H1 (cell line): ENCODE measurements at regions not wholly inside any gene's neighbourhood (a gene's known extent, or its start where the extent isn't known, plus 50 kb on each side); places are given as distances from the start of the nearest gene placed in this dataset.
A peak's percentile ranks its signal among the peaks of the same experiment; 100 is the strongest.

ENCODE experiments used
- CTCF ChIA-PET: fragments of 300-600 bp; sonication (Branson Sonifier 250); formaldehyde crosslinking; loops from one replicate; lab custom pipeline; 2021; ENCODE audit not compliant: partially characterized antibody; lab: Charles Lee
- POLR2A ChIA-PET: fragments of 300-600 bp; sonication (Branson Sonifier 250); formaldehyde crosslinking; loops from one replicate; lab custom pipeline; 2021; ENCODE audit warnings: inconsistent platforms; ENCODE audit not compliant: partially characterized antibody; lab: Charles Lee
- DNase-seq, 2 experiments: peaks; one replicate each; pipeline versions ENCODE4 v3.0.0 to v3.0.0-alpha.2; 2010 to 2022; ENCODE audit warnings: low spot score in 2 of 2, low read depth in 1 of 2, mixed read lengths in 1 of 2
- FAIRE-seq: peaks from 2 replicates; lab custom pipeline; 2011; peaks lifted over from hg19 to GRCh38; lab: Jason Lieb, UNC
- H2AFZ ChIP-seq: 2 replicates; pipeline ENCODE4 v1.8.1; 2012; ENCODE audit warnings: low read length, inconsistent platforms
- H2AK5ac ChIP-seq: 2 replicates; pipeline ENCODE4 v1.6.1; 2013; ENCODE audit warnings: low read depth, low read length
- H2BK120ac ChIP-seq: replicated peaks from 2 replicates; pipeline ENCODE3; 2013; ENCODE audit warnings: low read depth, low read length, inconsistent platforms
- H2BK12ac ChIP-seq: 2 replicates; pipeline ENCODE4 v1.6.1; 2013; ENCODE audit warnings: low read depth, low read length
- H2BK15ac ChIP-seq: 2 replicates; pipeline ENCODE4 v1.6.1; 2013; ENCODE audit warnings: low read length
- H2BK20ac ChIP-seq: 2 replicates; pipeline ENCODE4 v1.6.1; 2013; ENCODE audit warnings: low read length
- H2BK5ac ChIP-seq: 2 replicates; pipeline ENCODE4 v1.6.1; 2013; ENCODE audit warnings: low read depth, low read length
- H3K14ac ChIP-seq: 2 replicates; pipeline ENCODE4 v1.6.1; 2013; ENCODE audit warnings: inconsistent platforms; ENCODE audit not compliant: insufficient read length
- H3K18ac ChIP-seq: 2 replicates; pipeline ENCODE4 v1.6.1; 2013; ENCODE audit warnings: low read length; ENCODE audit errors: extremely low read depth
- H3K23ac ChIP-seq: 2 replicates; pipeline ENCODE4 v1.6.1; 2013; ENCODE audit warnings: inconsistent platforms; ENCODE audit not compliant: insufficient read length
- H3K23me2 ChIP-seq: 2 replicates; pipeline ENCODE4 v1.6.1; 2013; ENCODE audit warnings: low read depth, low read length
- H3K27ac ChIP-seq: 2 replicates; pipeline ENCODE4 v1.6.1; 2011; ENCODE audit warnings: low read depth, low read length, inconsistent platforms
- H3K27me3 ChIP-seq, 4 experiments: replicated peaks in 1 of 4; 1 replicate in 1 of 4; 2 replicates in 3 of 4; pipeline versions ENCODE4 v1.6.1 to v1.8.1; 2011 to 2013; ENCODE audit warnings: low read length in 3 of 4, mild to moderate bottlenecking in 3 of 4, inconsistent platforms in 2 of 4, mixed read lengths in 2 of 4, moderate library complexity in 1 of 4; ENCODE audit not compliant: control insufficient read depth in 3 of 4, insufficient read depth in 3 of 4; ENCODE audit errors: extremely low read depth in 1 of 4
- H3K36me3 ChIP-seq, 4 experiments: 2 replicates each; pipeline versions ENCODE4 v1.6.1 to v1.8.1; 2011 to 2013; ENCODE audit warnings: mild to moderate bottlenecking in 4 of 4, low read length in 3 of 4, moderate library complexity in 2 of 4, control low read depth in 1 of 4, inconsistent platforms in 1 of 4; ENCODE audit not compliant: insufficient read depth in 4 of 4, control insufficient read depth in 2 of 4
- H3K4ac ChIP-seq: replicated peaks from 2 replicates; pipeline ENCODE3; 2013; ENCODE audit warnings: low read length, low read depth, mixed read lengths, inconsistent platforms; ENCODE audit not compliant: insufficient read length
- H3K4me1 ChIP-seq, 4 experiments: replicated peaks in 1 of 4; 1 replicate in 1 of 4; 2 replicates in 3 of 4; pipeline versions ENCODE4 v1.6.1 to v1.8.1; 2011 to 2013; ENCODE audit warnings: low read length in 3 of 4, inconsistent platforms in 2 of 4, mixed read lengths in 1 of 4; ENCODE audit not compliant: insufficient read depth in 4 of 4, control insufficient read depth in 3 of 4
- H3K4me2 ChIP-seq, 2 experiments: 2 replicates each; pipeline versions ENCODE4 v1.6.1 to v1.8.1; 2011 to 2013; ENCODE audit warnings: low read depth in 2 of 2, low read length in 2 of 2, control low read depth in 1 of 2, inconsistent platforms in 1 of 2, mild to moderate bottlenecking in 1 of 2; ENCODE audit not compliant: insufficient read depth in 1 of 2
- H3K4me3 ChIP-seq, 4 experiments: fragments of 200-600, 300-600 bp in 1 of 4; sonication (generic), shearing (Covaris generic), sonication (Bioruptor Twin) in 1 of 4; 2 replicates each; pipeline versions ENCODE4 v1.5.1 to v1.8.1; 2011 to 2016; ENCODE audit warnings: low read length in 4 of 4, low read depth in 3 of 4, control low read depth in 2 of 4, inconsistent platforms in 2 of 4, mild to moderate bottlenecking in 2 of 4, mixed read lengths in 1 of 4, moderate library complexity in 1 of 4; ENCODE audit not compliant: insufficient read depth in 2 of 4; ENCODE audit errors: extremely low read depth in 1 of 4
- H3K56ac ChIP-seq: replicated peaks from 2 replicates; pipeline ENCODE3; 2013; ENCODE audit warnings: low read depth, mild to moderate bottlenecking, mixed read lengths, low read length, inconsistent platforms; ENCODE audit not compliant: insufficient read length
- H3K79me1 ChIP-seq: 2 replicates; pipeline ENCODE4 v1.6.1; 2013; ENCODE audit warnings: low read depth, low read length, control low read depth
- H3K79me2 ChIP-seq, 2 experiments: 2 replicates each; pipeline versions ENCODE4 v1.6.1 to v1.8.1; 2012 to 2013; ENCODE audit warnings: low read length in 2 of 2, mild to moderate bottlenecking in 2 of 2, inconsistent platforms in 1 of 2; ENCODE audit not compliant: insufficient read depth in 2 of 2, control insufficient read depth in 1 of 2
- H3K9ac ChIP-seq, 4 experiments: replicated peaks in 1 of 4; 1 replicate in 1 of 4; 2 replicates in 3 of 4; pipeline versions ENCODE4 v1.6.1 to v1.8.1; 2011 to 2013; ENCODE audit warnings: low read depth in 3 of 4, low read length in 3 of 4, control low read depth in 2 of 4, mild to moderate bottlenecking in 2 of 4, moderate library complexity in 2 of 4, inconsistent platforms in 1 of 4; ENCODE audit errors: extremely low read depth in 1 of 4
- H3K9me3 ChIP-seq, 2 experiments: 2 replicates each; pipeline versions ENCODE4 v1.6.1 to v1.8.1; 2012 to 2013; ENCODE audit warnings: mild to moderate bottlenecking in 2 of 2, moderate library complexity in 2 of 2, control low read depth in 1 of 2, inconsistent platforms in 1 of 2, low read depth in 1 of 2, low read length in 1 of 2, mixed read lengths in 1 of 2; ENCODE audit not compliant: insufficient read depth in 2 of 2
- H4K20me1 ChIP-seq, 2 experiments: replicated peaks in 1 of 2; 2 replicates each; pipeline versions ENCODE3 to v1.8.1; 2011 to 2013; ENCODE audit warnings: inconsistent platforms in 2 of 2, low read length in 2 of 2, mild to moderate bottlenecking in 1 of 2; ENCODE audit not compliant: insufficient read depth in 2 of 2, control insufficient read depth in 1 of 2
- H4K5ac ChIP-seq: 2 replicates; pipeline ENCODE4 v1.6.1; 2013; ENCODE audit warnings: low read length, low read depth, mixed read lengths, inconsistent platforms; ENCODE audit not compliant: insufficient read length
- H4K8ac ChIP-seq: 2 replicates; pipeline ENCODE4 v1.8.0; 2013; ENCODE audit warnings: mild to moderate bottlenecking, moderate library complexity, low read length, inconsistent platforms; ENCODE audit not compliant: insufficient read depth; ENCODE audit errors: extremely low read depth
- H4K91ac ChIP-seq: replicated peaks from 2 replicates; pipeline ENCODE3; 2013; ENCODE audit warnings: low read length, mixed read lengths, inconsistent platforms; ENCODE audit not compliant: insufficient read length
- BCL11A ChIP-seq, 2 experiments: IDR thresholded peaks; one replicate each; pipeline ENCODE4 v1.6.1; 2011; ENCODE audit warnings: low read depth in 2 of 2, low read length in 2 of 2, mild to moderate bottlenecking in 2 of 2
- CTCF ChIP-seq, 3 experiments: IDR thresholded peaks; 1 replicate in 2 of 3; 2 replicates in 1 of 3; pipeline versions ENCODE4 v1.5.1 to v1.6.1; 2011; ENCODE audit warnings: low read length in 3 of 3, mild to moderate bottlenecking in 3 of 3, inconsistent platforms in 2 of 3, low read depth in 1 of 3, moderate library complexity in 1 of 3; ENCODE audit not compliant: insufficient read depth in 1 of 3; ENCODE audit errors: control extremely low read depth in 1 of 3
- RAD21 ChIP-seq, 2 experiments: IDR thresholded peaks in 1 of 2; conservative IDR thresholded peaks in 1 of 2; 2 replicates each; pipeline ENCODE4 v1.6.1; 2011; ENCODE audit warnings: low read depth in 2 of 2, low read length in 2 of 2, improper control_type of control experiment in 1 of 2, inconsistent platforms in 1 of 2, mild to moderate bottlenecking in 1 of 2, moderate library complexity in 1 of 2
- RXRA ChIP-seq: IDR thresholded peaks from 2 replicates; pipeline ENCODE4 v1.6.1; 2011; ENCODE audit warnings: low read depth, mild to moderate bottlenecking, low read length, moderate library complexity; ENCODE audit not compliant: insufficient read depth
- TAF7 ChIP-seq: optimal IDR thresholded peaks from 2 replicates; pipeline ENCODE3; 2011; ENCODE audit warnings: low read depth, mild to moderate bottlenecking, inconsistent platforms, low read length, moderate library complexity, borderline replicate concordance

GRCh38 chr12:40444174-40444573, 219.4 kb downstream of the LRRK2 start (continued):
- TF ChIP-seq TAF7: no peak

GRCh38 chr12:40446385-40446784, 221.6 kb downstream of the LRRK2 start:
- TF ChIP-seq RXRA (no peak), RAD21 (IDR thresholded peaks at IDR 0.05 in 1 of 2, conservative IDR thresholded peaks at IDR 0.05 in 1 of 2; ENCODE audit: low read depth in 2 of 2, low read length in 2 of 2) (peak in 1 of 2 experiments; percentile 29; a peak in 1 of 4 replicates), BCL11A (IDR thresholded peaks at IDR 0.05; ENCODE audit: low read depth in 2 of 2, low read length in 2 of 2) (no peak), CTCF (IDR thresholded peaks at IDR 0.05; ENCODE audit: control extremely low read depth in 1 of 3, insufficient read depth in 1 of 3, low read depth in 1 of 3, low read length in 3 of 3) (peak in 1 of 3 experiments; percentile 41; a peak in 2 of 4 replicates)
- H3K23ac ChIP-seq: no peak overlapping the region
- no peak overlapping the region for H4K5ac ChIP-seq
- H3K56ac ChIP-seq: no peak overlapping the region
- ChIA-PET CTCF (interaction anchor here (0.6 to 2.7 kb wide), 8 partner anchors 9 to 272 kb away, joined by 3 to 8 read pairs (median 4); no protein-coding TSS in a partner anchor), POLR2A (no interaction called here)
- no peak overlapping the region for H4K91ac ChIP-seq
- H3K9ac ChIP-seq: no peak overlapping the region
- H3K4me1 ChIP-seq: no peaks in the 10 kb centered on the region
- H3K14ac ChIP-seq: no peak overlapping the region
- no peak overlapping the region for H3K4me2 ChIP-seq
- H4K20me1 ChIP-seq: no peaks in the 10 kb centered on the region
- FAIRE-seq (no peak), DNase-seq (no peak)
- H3K4ac ChIP-seq: no peak overlapping the region
- H3K18ac ChIP-seq: no peak overlapping the region
- no peak overlapping the region for H2BK5ac ChIP-seq
- no peak overlapping the region for H3K4me3 ChIP-seq
- no peaks in the 10 kb centered on the region for H3K79me1 ChIP-seq
- no peak overlapping the region for H2AK5ac ChIP-seq
- no peak overlapping the region for H2AFZ ChIP-seq
- H3K27me3 ChIP-seq: no peaks in the 10 kb centered on the region
- no peak overlapping the region for H2BK15ac ChIP-seq
- H3K79me2 ChIP-seq: no peaks in the 10 kb centered on the region
- H3K23me2 ChIP-seq: no peaks in the 10 kb centered on the region
- H4K8ac ChIP-seq: no peak overlapping the region
- no peak overlapping the region for H2BK120ac ChIP-seq
- no peak overlapping the region for H2BK12ac ChIP-seq
- H3K27ac ChIP-seq: no peak overlapping the region
- H3K9me3 ChIP-seq: no peaks in the 10 kb centered on the region
- H3K36me3 ChIP-seq: no peaks in the 10 kb centered on the region
- no peak overlapping the region for H2BK20ac ChIP-seq
